Thyroid gland (tissue), 4 donors: ENCODE measurements at regions not wholly inside any gene's neighbourhood (a gene's known extent, or its start where the extent isn't known, plus 50 kb on each side); places are given as distances from the start of the nearest gene placed in this dataset.
"Not testable (repeated sequence)": the region's sequence is repeated elsewhere in the genome, so short reads cannot be mapped to it uniquely, and the experiment has no call there.

ENCODE experiments used
- DNase-seq, 2 donors: peaks; one replicate each; pipeline ENCODE4 v3.0.0-alpha.2; 2019
- H3K27ac ChIP-seq, 3 donors: fragments of 200-600 bp; sonication (generic); 1 replicate in 2 of 3; 2 replicates in 1 of 3; pipeline ENCODE4 v1.5.1; 2016 to 2019; ENCODE audit warnings: mild to moderate bottlenecking in 1 of 3, moderate library complexity in 1 of 3
- H3K27me3 ChIP-seq: fragments of 200-600 bp; sonication (generic); one replicate; pipeline ENCODE4 v1.5.1; 2019
- H3K36me3 ChIP-seq, 2 donors: fragments of 200-600 bp; sonication (generic); one replicate each; pipeline ENCODE4 v1.5.1; 2016 to 2019
- H3K4me1 ChIP-seq, 2 donors: fragments of 200-600 bp; sonication (generic); one replicate each; pipeline ENCODE4 v1.5.1; 2017 to 2019
- H3K4me3 ChIP-seq, 3 donors: fragments of 200-600 bp; sonication (generic); replicated peaks in 1 of 3; 1 replicate in 2 of 3; 2 replicates in 1 of 3; pipeline ENCODE4 v1.5.1; 2016; ENCODE audit warnings: mild to moderate bottlenecking in 1 of 3
- H3K9me3 ChIP-seq: fragments of 200-600 bp; sonication (generic); one replicate; pipeline ENCODE4 v1.5.1; 2017
- POLR2A ChIP-seq, 2 donors: fragments of 450-650 bp; IDR thresholded peaks; one replicate each; pipeline ENCODE4 v1.6.1; 2017; ENCODE audit warnings: antibody characterized with exemption in 2 of 2, mild to moderate bottlenecking in 2 of 2, moderate library complexity in 1 of 2
- WGBS, 2 donors: methylation state at CpG; one replicate each; pipeline ENCODE4 v1.1.5; 2017; 5-methylcytosine and 5-hydroxymethylcytosine counted together
- intact Hi-C: fragments of 100-400 bp; cut with DNase I; formaldehyde crosslinking; loops from one replicate; pipeline ENCODE4 v1.15.1; 2023
- TF ChIP-seq, protein P1 (sequence below), 6 experiments: fragments of 200-600 bp in 3 of 6; fragments of 450-650 bp in 3 of 6; sonication (generic) in 3 of 6; IDR thresholded peaks; one replicate each; pipeline ENCODE4 v1.5.1; 2016 to 2019; ENCODE audit warnings: antibody characterized with exemption in 6 of 6, mild to moderate bottlenecking in 2 of 6, inconsistent platforms in 1 of 6, moderate library complexity in 1 of 6

DNA sequence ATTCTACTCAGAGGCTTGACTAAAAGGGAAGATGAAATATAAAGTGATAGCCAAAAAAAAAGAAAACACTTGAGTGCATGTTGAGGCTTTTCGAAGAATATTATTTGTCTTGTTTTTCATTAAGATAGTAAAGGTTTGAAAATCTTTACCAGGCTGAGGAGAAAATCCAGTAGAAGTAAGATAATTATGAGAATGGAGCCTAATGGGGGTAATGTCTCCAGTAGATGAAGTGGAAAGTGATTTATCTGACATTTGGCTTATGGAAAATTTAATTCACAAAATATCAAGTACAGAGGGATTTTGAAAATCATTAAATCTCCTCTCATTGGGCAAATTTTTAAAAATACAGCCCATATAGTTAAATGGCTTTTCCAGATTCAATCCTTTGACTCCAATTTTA lies 274.9 kb downstream of the SPRY2 start:
- H3K4me3 ChIP-seq: no peak overlapping the region
- no peak for DNase-seq

DNA sequence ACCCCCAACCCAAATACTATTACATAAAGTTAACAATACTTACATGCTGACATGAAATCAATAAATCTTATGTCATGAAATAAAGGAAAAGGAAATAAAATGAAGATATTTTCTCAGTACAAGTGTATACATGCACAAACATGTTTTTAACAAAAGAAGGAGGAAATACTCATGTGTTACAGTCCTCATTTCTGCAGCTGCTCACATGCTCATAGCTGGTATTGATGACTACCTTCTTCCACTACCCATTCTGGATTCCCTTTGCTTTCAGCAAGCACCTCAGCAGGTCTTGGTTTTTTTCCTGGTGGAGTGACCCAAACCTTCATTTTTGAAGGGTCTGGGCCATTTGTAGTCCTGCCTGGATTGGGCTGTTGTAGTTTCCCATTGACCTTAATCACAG lies 278.5 kb downstream of the SPRY2 start:
- H3K27me3 ChIP-seq, H3K4me1 ChIP-seq, intact Hi-C loops, H3K27ac ChIP-seq, H3K36me3 ChIP-seq, H3K9me3 ChIP-seq, DNase-seq, H3K4me3 ChIP-seq: not testable (repeated sequence)

More for the DNA sequence above, 274.9 kb downstream of the SPRY2 start:
- WGBS, 2 donors: 43 to 97% methylated on average over 1 of the region's 1 CpG
- Histone ChIP-seq H3K36me3 (no peaks in the 10 kb centered on the region), H3K9me3 (no peaks in the 10 kb centered on the region), H3K27me3 (no peaks in the 10 kb centered on the region), H3K27ac (no peak overlapping the region), H3K4me1 (no peaks in the 10 kb centered on the region)
- TF ChIP-seq POLR2A (IDR thresholded peaks at IDR 0.05): no peak
- TF ChIP-seq, protein P1, sequence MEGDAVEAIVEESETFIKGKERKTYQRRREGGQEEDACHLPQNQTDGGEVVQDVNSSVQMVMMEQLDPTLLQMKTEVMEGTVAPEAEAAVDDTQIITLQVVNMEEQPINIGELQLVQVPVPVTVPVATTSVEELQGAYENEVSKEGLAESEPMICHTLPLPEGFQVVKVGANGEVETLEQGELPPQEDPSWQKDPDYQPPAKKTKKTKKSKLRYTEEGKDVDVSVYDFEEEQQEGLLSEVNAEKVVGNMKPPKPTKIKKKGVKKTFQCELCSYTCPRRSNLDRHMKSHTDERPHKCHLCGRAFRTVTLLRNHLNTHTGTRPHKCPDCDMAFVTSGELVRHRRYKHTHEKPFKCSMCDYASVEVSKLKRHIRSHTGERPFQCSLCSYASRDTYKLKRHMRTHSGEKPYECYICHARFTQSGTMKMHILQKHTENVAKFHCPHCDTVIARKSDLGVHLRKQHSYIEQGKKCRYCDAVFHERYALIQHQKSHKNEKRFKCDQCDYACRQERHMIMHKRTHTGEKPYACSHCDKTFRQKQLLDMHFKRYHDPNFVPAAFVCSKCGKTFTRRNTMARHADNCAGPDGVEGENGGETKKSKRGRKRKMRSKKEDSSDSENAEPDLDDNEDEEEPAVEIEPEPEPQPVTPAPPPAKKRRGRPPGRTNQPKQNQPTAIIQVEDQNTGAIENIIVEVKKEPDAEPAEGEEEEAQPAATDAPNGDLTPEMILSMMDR (IDR thresholded peaks at IDR 0.05): no peak
- intact Hi-C loops: no loop called here

DNA sequence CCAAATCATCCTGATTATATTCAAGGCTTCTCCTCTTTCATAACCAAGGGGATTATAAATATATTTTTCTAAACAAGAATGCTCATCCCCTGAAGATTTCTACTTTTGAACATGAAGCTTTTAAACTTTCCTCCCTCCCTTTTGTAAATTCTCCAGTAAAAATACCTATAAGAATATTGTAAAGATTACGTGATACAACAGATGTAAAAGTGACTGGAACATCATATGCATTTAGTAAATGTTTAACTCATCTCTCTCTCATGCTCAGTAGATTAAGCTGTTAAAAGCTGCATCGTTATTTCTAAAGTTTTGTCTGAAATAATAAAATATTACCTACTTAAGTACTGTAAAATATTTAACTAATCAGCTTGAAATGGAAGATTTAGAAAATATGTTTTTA lies 281.1 kb downstream of the SPRY2 start:
- no peaks in the 10 kb centered on the region for H3K27me3 ChIP-seq
- 96 to 97% methylated on average over 2 of the region's 2 CpGs for WGBS, 2 donors
- DNase-seq: no peak
- no peaks in the 10 kb centered on the region for H3K4me1 ChIP-seq
- no peak overlapping the region for H3K27ac ChIP-seq
- H3K4me3 ChIP-seq: no peak overlapping the region
- no peaks in the 10 kb centered on the region for H3K36me3 ChIP-seq
- no peaks in the 10 kb centered on the region for H3K9me3 ChIP-seq
- intact Hi-C loops: no loop called here
- TF ChIP-seq, protein P1 (IDR thresholded peaks at IDR 0.05): no peak
- no peak for TF ChIP-seq POLR2A (IDR thresholded peaks at IDR 0.05)

DNA sequence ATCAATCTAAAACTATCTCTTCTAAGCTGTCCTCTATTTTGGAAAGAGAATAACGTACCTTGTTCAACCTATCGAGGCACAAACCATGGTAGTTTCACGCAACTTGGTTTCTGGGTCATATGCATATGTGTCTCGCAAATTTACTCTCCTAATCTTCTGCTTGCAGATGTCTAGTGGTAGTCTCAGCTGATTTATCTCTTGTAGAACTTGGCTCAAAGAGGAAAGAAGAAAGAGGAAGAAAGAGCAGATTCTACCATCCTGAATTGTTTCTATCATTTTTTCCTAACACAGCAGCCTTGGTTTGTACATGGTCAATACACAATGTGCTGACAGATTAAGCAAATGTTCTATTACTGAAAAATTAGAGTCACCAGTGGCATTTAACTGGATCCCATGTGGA lies 282.3 kb downstream of the SPRY2 start:
- no peaks in the 10 kb centered on the region for H3K27me3 ChIP-seq

DNA sequence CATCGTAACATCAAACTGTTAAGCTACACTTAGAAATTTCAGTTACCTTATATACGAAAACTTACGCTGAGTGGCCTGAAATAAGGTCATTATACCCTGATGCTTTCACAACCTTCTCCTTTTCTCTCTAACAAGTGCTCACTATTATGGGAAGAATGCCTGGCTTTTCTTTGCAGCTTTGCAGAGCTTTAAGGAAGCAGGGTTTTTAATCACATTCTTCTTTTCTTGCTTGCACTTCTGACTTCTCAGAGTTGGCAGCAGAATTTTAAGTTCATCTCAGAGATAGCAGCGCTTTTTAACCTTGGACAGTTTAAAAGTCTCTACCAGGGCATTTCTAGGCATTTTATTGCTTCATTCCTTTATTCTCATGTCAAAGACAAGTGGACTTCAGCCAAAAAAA lies 285.1 kb downstream of the SPRY2 start:
- H3K4me1 ChIP-seq: no peaks in the 10 kb centered on the region

More for the DNA sequence above, 282.3 kb downstream of the SPRY2 start:
- no peak overlapping the region for H3K4me3 ChIP-seq
- H3K27ac ChIP-seq: no peak overlapping the region
- DNase-seq: no peak
- intact Hi-C loops: no loop called here
- H3K9me3 ChIP-seq: no peaks in the 10 kb centered on the region
- H3K36me3 ChIP-seq: no peaks in the 10 kb centered on the region
- 95 to 96% methylated on average over 4 of the region's 4 CpGs for WGBS, 2 donors
- no peaks in the 10 kb centered on the region for H3K4me1 ChIP-seq
- TF ChIP-seq, protein P1 (IDR thresholded peaks at IDR 0.05): no peak
- no peak for TF ChIP-seq POLR2A (IDR thresholded peaks at IDR 0.05)

More for the DNA sequence above, 285.1 kb downstream of the SPRY2 start:
- H3K9me3 ChIP-seq: no peaks in the 10 kb centered on the region
- no peak for DNase-seq
- H3K27ac ChIP-seq: no peak overlapping the region
- intact Hi-C loops: no loop called here
- no peaks in the 10 kb centered on the region for H3K36me3 ChIP-seq
- TF ChIP-seq POLR2A (IDR thresholded peaks at IDR 0.05): no peak
- TF ChIP-seq, protein P1 (IDR thresholded peaks at IDR 0.05): no peak
- WGBS, 2 donors: 87 to 90% methylated on average over 4 of the region's 4 CpGs
- no peak overlapping the region for H3K4me3 ChIP-seq
- no peaks in the 10 kb centered on the region for H3K27me3 ChIP-seq
